OCI-LY3 (cell line): ENCODE measurements at regions not wholly inside any gene's neighbourhood (a gene's known extent, or its start where the extent isn't known, plus 50 kb on each side); places are given as distances from the start of the nearest gene placed in this dataset.

Source experiments
- H2AFZ ChIP-seq: fragments of 200-600, 300-600 bp; shearing (Covaris generic); 2 replicates; pipeline ENCODE4 v1.6.0; 2014; ENCODE audit warnings: antibody characterized with exemption, low read depth, low read length
- H3K27ac ChIP-seq: fragments of 200-600, 300-600 bp; sonication (generic); 2 replicates; pipeline ENCODE4 v1.5.1; 2014; ENCODE audit warnings: mild to moderate bottlenecking, low read length, moderate library complexity, mixed read lengths
- H3K27me3 ChIP-seq: fragments of 200-600, 300-600 bp; sonication (generic); 2 replicates; pipeline ENCODE4 v1.6.1; 2014; ENCODE audit warnings: low read depth, low read length, mixed read lengths
- H3K36me3 ChIP-seq: fragments of 200-600, 300-600 bp; sonication (generic); replicated peaks from 2 replicates; pipeline ENCODE3; 2014; ENCODE audit warnings: low read depth, low read length, mixed read lengths
- H3K4me1 ChIP-seq: fragments of 300-600, 200-600 bp; sonication (generic); 2 replicates; pipeline ENCODE4 v1.6.1; 2014; ENCODE audit warnings: low read length, mixed read lengths
- H3K4me2 ChIP-seq: fragments of 200-600, 300-600 bp; sonication (generic); 2 replicates; pipeline ENCODE4 v1.6.1; 2014; ENCODE audit warnings: low read length, mixed read lengths
- H3K4me3 ChIP-seq: fragments of 300-600, 200-600 bp; sonication (generic); 2 replicates; pipeline ENCODE4 v1.5.1; 2014; ENCODE audit warnings: antibody characterized with exemption, mild to moderate bottlenecking, low read length, moderate library complexity
- H3K79me2 ChIP-seq: fragments of 300-600, 200-600 bp; shearing (Covaris generic); 2 replicates; pipeline ENCODE4 v1.6.1; 2014; ENCODE audit warnings: mild to moderate bottlenecking, low read length, mixed read lengths
- H3K9ac ChIP-seq: fragments of 300-600, 200-600 bp; shearing (Covaris generic); 2 replicates; pipeline ENCODE4 v1.6.0; 2014; ENCODE audit warnings: mild to moderate bottlenecking, low read length, moderate library complexity
- H3K9me3 ChIP-seq: fragments of 200-600, 300-600 bp; shearing (Covaris generic); 2 replicates; pipeline ENCODE4 v1.6.1; 2014; ENCODE audit warnings: low read length, mixed read lengths; ENCODE audit not compliant: insufficient read depth
- H4K20me1 ChIP-seq: fragments of 200-600, 300-600 bp; sonication (generic); 2 replicates; pipeline ENCODE4 v1.6.1; 2016; ENCODE audit warnings: low read length, mixed read lengths; ENCODE audit not compliant: insufficient read depth
- CTCF ChIP-seq: fragments of 200-600, 300-600 bp; sonication (generic); IDR thresholded peaks from 2 replicates; pipeline ENCODE4 v1.5.1; 2014; ENCODE audit warnings: antibody characterized with exemption, low read length, low read depth
- EZH2phosphoT487 ChIP-seq: fragments of 200-600 bp; shearing (Covaris generic); IDR thresholded peaks from 2 replicates; pipeline ENCODE4 v1.6.1; 2018; ENCODE audit warnings: antibody characterized with exemption, mixed run types, low read depth

GRCh38 chr4:181950372-181951127 is 292.7 kb upstream of the TENM3 start:
- no peak overlapping the region for H3K27ac ChIP-seq
- no peak overlapping the region for H3K4me2 ChIP-seq
- no peaks in the 10 kb centered on the region for H3K36me3 ChIP-seq
- no peaks in the 10 kb centered on the region for H3K79me2 ChIP-seq
- no peak overlapping the region for H3K9ac ChIP-seq
- no peak overlapping the region for H3K4me3 ChIP-seq
- no peaks in the 10 kb centered on the region for H4K20me1 ChIP-seq
- no peaks in the 10 kb centered on the region for H3K27me3 ChIP-seq
- TF ChIP-seq CTCF (no peak), EZH2phosphoT487 (no peak)
- H3K4me1 ChIP-seq = no peaks in the 10 kb centered on the region
- no peak overlapping the region for H2AFZ ChIP-seq
- no peaks in the 10 kb centered on the region for H3K9me3 ChIP-seq

- H3K4me1 ChIP-seq = no peaks in the 10 kb centered on the region
- H3K27ac ChIP-seq = no peak overlapping the region
- H4K20me1 ChIP-seq = no peaks in the 10 kb centered on the region
- no peak overlapping the region for H2AFZ ChIP-seq
- H3K9ac ChIP-seq = no peak overlapping the region
- H3K27me3 ChIP-seq = no peaks in the 10 kb centered on the region
- no peaks in the 10 kb centered on the region for H3K36me3 ChIP-seq
- no peaks in the 10 kb centered on the region for H3K9me3 ChIP-seq
- TF ChIP-seq CTCF (no peak), EZH2phosphoT487 (no peak)
- no peaks in the 10 kb centered on the region for H3K79me2 ChIP-seq
- no peak overlapping the region for H3K4me3 ChIP-seq
- H3K4me2 ChIP-seq = no peak overlapping the region
These were observed 291.9 kb upstream of the TENM3 start for GRCh38 chr4:181951265-181951664.

- H3K9ac ChIP-seq = no peak overlapping the region
These were observed 290.7 kb upstream of the TENM3 start for GRCh38 chr4:181952478-181952877.

GRCh38 chr4:181956512-181956911 is 286.7 kb upstream of the TENM3 start:
- Histone ChIP-seq H3K4me2 (no peak overlapping the region), H3K4me3 (no peak overlapping the region), H3K4me1 (no peaks in the 10 kb centered on the region), H3K9me3 (no peaks in the 10 kb centered on the region), H4K20me1 (no peaks in the 10 kb centered on the region), H3K79me2 (no peaks in the 10 kb centered on the region), H3K27ac (no peak overlapping the region), H3K36me3 (no peaks in the 10 kb centered on the region), H2AFZ (no peak overlapping the region), H3K27me3 (no peaks in the 10 kb centered on the region), H3K9ac (no peak overlapping the region)
- TF ChIP-seq CTCF (no peak), EZH2phosphoT487 (no peak)

More at GRCh38 chr4:181952478-181952877, 290.7 kb upstream of the TENM3 start:
- no peak overlapping the region for H3K27ac ChIP-seq
- no peaks in the 10 kb centered on the region for H4K20me1 ChIP-seq
- H3K4me1 ChIP-seq = no peaks in the 10 kb centered on the region
- no peak overlapping the region for H3K4me2 ChIP-seq
- H3K9me3 ChIP-seq = no peaks in the 10 kb centered on the region
- no peak overlapping the region for H3K4me3 ChIP-seq
- no peak for TF ChIP-seq CTCF
- TF ChIP-seq EZH2phosphoT487 = no peak
- H3K79me2 ChIP-seq = no peaks in the 10 kb centered on the region
- H3K27me3 ChIP-seq = no peaks in the 10 kb centered on the region
- no peaks in the 10 kb centered on the region for H3K36me3 ChIP-seq
- H2AFZ ChIP-seq = 0 out of 2 replicates have a peak overlapping the region, but pooled peaks have one; percentile 26
